ENCODE measurements at regions not wholly inside any gene's neighbourhood (a gene's known extent, or its start where the extent isn't known, plus 50 kb on each side); places are given as distances from the start of the nearest gene placed in this dataset.

- DNase-seq (ENCODE audit: low read depth) = no peak
Measured at GRCh38 chr3:31448882-31449243, 83.9 kb upstream of the STT3B start.

- DNase-seq (ENCODE audit: low read depth) = no peak
Measured at GRCh38 chr3:31449318-31449717, 83.4 kb upstream of the STT3B start.

- no peak for DNase-seq (ENCODE audit: low read depth)
Measured at GRCh38 chr3:31450345-31450744, 82.4 kb upstream of the STT3B start.

- DNase-seq (ENCODE audit: low read depth) = no peak
Measured at GRCh38 chr3:31452495-31453106, 80.1 kb upstream of the STT3B start.

- DNase-seq (ENCODE audit: low read depth) = no peak
Measured at GRCh38 chr3:31453430-31453829, 79.3 kb upstream of the STT3B start.

- DNase-seq (ENCODE audit: low read depth) = no peak
Measured at GRCh38 chr3:31455524-31455923, 77.2 kb upstream of the STT3B start.

GRCh38 chr3:31456373-31456772 lies 76.4 kb upstream of the STT3B start:
- DNase-seq (ENCODE audit: low read depth) = no peak

- DNase-seq (ENCODE audit: low read depth) = no peak
Measured at GRCh38 chr3:31461426-31461825, 71.3 kb upstream of the STT3B start.

GRCh38 chr3:31462050-31462569 lies 70.6 kb upstream of the STT3B start:
- DNase-seq (ENCODE audit: low read depth) = no peak

GRCh38 chr3:31465999-31466398 lies 66.7 kb upstream of the STT3B start:
- DNase-seq (ENCODE audit: low read depth) = peak; percentile 16

GRCh38 chr3:31466866-31467265 lies 65.9 kb upstream of the STT3B start:
- DNase-seq (ENCODE audit: low read depth) = no peak

GRCh38 chr3:31468433-31468832 lies 64.3 kb upstream of the STT3B start:
- DNase-seq (ENCODE audit: low read depth) = no peak

- no peak for DNase-seq (ENCODE audit: low read depth)
Measured at GRCh38 chr3:31469385-31469784, 63.3 kb upstream of the STT3B start.

- peak; percentile 94 for DNase-seq (ENCODE audit: low read depth)
Measured at GRCh38 chr3:31472479-31473390, 60.0 kb upstream of the STT3B start.

GRCh38 chr3:31476209-31476608 lies 56.5 kb upstream of the STT3B start:
- no peak for DNase-seq (ENCODE audit: low read depth)

GRCh38 chr3:31479431-31479830 lies 53.3 kb upstream of the STT3B start:
- no peak for DNase-seq (ENCODE audit: low read depth)

GRCh38 chr3:31481697-31482096 lies 51.0 kb upstream of the STT3B start:
- no peak for DNase-seq (ENCODE audit: low read depth)

GRCh38 chr3:31482493-31483200 lies 50.1 kb upstream of the STT3B start:
- DNase-seq (ENCODE audit: low read depth) = no peak

Measured in HT1080 (cell line).